Activated CD4-positive, alpha-beta memory T cell treated with anti-CD3 and anti-CD28 coated beads, Interleukin-2, amount 10 ng/mL, durations not matched to agents 7 days and 5 days (primary cell): ENCODE measurements at regions not wholly inside any gene's neighbourhood (a gene's known extent, or its start where the extent isn't known, plus 50 kb on each side); places are given as distances from the start of the nearest gene placed in this dataset.

Experiments used
- CTCF ChIA-PET: fragments of 350-600 bp; sonication (Branson Sonifier 250); formaldehyde crosslinking; loops from one replicate; lab custom pipeline; 2021; ENCODE audit warnings: antibody characterized with exemption, inconsistent platforms; lab: Charles Lee
- POLR2A ChIA-PET: fragments of 350-600 bp; sonication (Branson Sonifier 250); formaldehyde crosslinking; loops from one replicate; lab custom pipeline; 2021; ENCODE audit warnings: antibody characterized with exemption; lab: Charles Lee
- DNase-seq: peaks from one replicate; pipeline ENCODE4 v3.0.0-alpha.2; 2020
- H3K27ac Mint-ChIP-seq: one replicate; pipeline ENCODE4 v1.8.0; 2021; ENCODE audit warnings: mild to moderate bottlenecking, mixed read lengths
- H3K27me3 Mint-ChIP-seq: one replicate; pipeline ENCODE4 v1.8.0; 2021; ENCODE audit warnings: mixed read lengths
- H3K36me3 Mint-ChIP-seq: one replicate; pipeline ENCODE4 v1.8.0; 2021; ENCODE audit warnings: low read depth, mixed read lengths
- H3K4me1 Mint-ChIP-seq: one replicate; pipeline ENCODE4 v1.8.0; 2021; ENCODE audit warnings: mixed read lengths
- H3K4me3 Mint-ChIP-seq: one replicate; pipeline ENCODE4 v1.8.0; 2021; ENCODE audit warnings: mild to moderate bottlenecking, mixed read lengths
- H3K9me3 Mint-ChIP-seq: one replicate; pipeline ENCODE4 v1.8.0; 2021; ENCODE audit warnings: mixed read lengths

- no peak overlapping the region for H3K4me3 Mint-ChIP-seq
- H3K9me3 Mint-ChIP-seq, result no peaks in the 10 kb centered on the region
- H3K36me3 Mint-ChIP-seq, result no peaks in the 10 kb centered on the region
- H3K4me1 Mint-ChIP-seq, result no peaks in the 10 kb centered on the region
- ChIA-PET POLR2A (no interaction called here), CTCF (no interaction called here)
- no peaks in the 10 kb centered on the region for H3K27me3 Mint-ChIP-seq
- H3K27ac Mint-ChIP-seq, result no peak overlapping the region
- no peak for DNase-seq
Observed at GRCh38 chr20:40442181-40442963, 246.7 kb downstream of the MAFB start.

DNA sequence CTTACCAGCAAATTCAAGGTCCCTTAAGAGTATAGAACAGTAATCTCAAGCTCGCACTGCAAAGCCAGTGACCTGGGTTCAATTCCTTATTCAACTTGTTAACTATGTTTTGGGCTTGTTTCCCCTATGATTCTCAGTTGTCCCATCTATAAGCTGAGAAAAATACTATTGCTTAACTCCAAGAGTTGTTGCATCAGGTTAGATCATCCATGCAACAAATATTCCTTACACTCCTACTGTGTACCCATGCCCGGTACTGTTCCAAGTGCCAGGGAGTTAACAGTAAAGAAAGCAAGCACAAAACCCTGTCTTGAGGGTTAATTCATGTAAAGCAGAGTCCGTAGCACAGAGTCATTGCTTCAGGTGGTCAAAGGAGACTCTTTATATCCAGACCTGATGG, 247.3 kb downstream of the MAFB start:
- no peaks in the 10 kb centered on the region for H3K27me3 Mint-ChIP-seq
- H3K4me3 Mint-ChIP-seq, result no peak overlapping the region
- no peak for DNase-seq
- no peaks in the 10 kb centered on the region for H3K4me1 Mint-ChIP-seq
- CTCF ChIA-PET, result no interaction called here
- POLR2A ChIA-PET, result no interaction called here
- no peak overlapping the region for H3K27ac Mint-ChIP-seq
- H3K9me3 Mint-ChIP-seq, result no peaks in the 10 kb centered on the region
- H3K36me3 Mint-ChIP-seq, result no peaks in the 10 kb centered on the region

DNA sequence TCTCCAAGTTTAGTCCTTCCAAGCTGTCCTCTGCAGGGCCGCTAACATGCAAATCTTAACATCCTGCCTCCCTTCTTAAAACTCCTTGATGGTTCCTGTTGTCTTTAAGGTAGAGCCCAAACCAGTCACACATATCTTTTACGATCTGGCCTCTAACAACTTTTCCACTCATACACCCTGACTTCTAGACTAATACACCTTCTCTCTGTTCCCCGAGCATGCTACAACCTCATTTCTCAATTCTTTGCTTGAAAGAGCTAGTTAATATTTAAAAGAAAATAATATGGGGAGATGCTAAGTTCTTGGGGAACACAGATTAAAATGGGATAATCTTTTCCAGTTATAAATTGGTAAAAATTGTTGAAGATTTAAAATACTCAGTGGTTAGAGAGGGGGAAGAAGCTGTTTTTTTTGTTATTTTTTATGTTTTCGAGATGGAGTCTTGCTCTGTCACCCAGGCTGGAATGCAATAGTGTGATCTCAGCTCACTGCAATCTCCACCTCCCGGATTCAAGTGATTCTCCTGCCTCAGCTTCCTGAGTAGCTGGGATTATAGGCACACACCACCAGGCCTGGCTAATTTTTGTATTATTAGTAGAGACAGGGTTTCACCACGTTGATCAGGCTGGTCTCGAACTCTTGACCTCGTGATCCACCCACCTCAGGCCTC, 250.7 kb downstream of the MAFB start:
- no peak overlapping the region for H3K27ac Mint-ChIP-seq
- no peak overlapping the region for H3K4me3 Mint-ChIP-seq
- no peaks in the 10 kb centered on the region for H3K27me3 Mint-ChIP-seq
- no peaks in the 10 kb centered on the region for H3K36me3 Mint-ChIP-seq
- H3K4me1 Mint-ChIP-seq, result no peaks in the 10 kb centered on the region
- no peak for DNase-seq
- CTCF ChIA-PET, result no interaction called here
- H3K9me3 Mint-ChIP-seq, result no peaks in the 10 kb centered on the region
- POLR2A ChIA-PET, result no interaction called here

GRCh38 chr20:40436011-40436410, 253.0 kb downstream of the MAFB start:
- no peaks in the 10 kb centered on the region for H3K9me3 Mint-ChIP-seq
- no peaks in the 10 kb centered on the region for H3K36me3 Mint-ChIP-seq
- no peaks in the 10 kb centered on the region for H3K4me1 Mint-ChIP-seq
- H3K4me3 Mint-ChIP-seq, result no peak overlapping the region
- POLR2A ChIA-PET, result no interaction called here
- no peak overlapping the region for H3K27ac Mint-ChIP-seq
- CTCF ChIA-PET, result no interaction called here
- H3K27me3 Mint-ChIP-seq, result no peaks in the 10 kb centered on the region
- DNase-seq, result no peak

GRCh38 chr20:40435146-40435895, 253.7 kb downstream of the MAFB start:
- no peak for DNase-seq
- no peaks in the 10 kb centered on the region for H3K4me1 Mint-ChIP-seq
- CTCF ChIA-PET, result no interaction called here
- no peaks in the 10 kb centered on the region for H3K27me3 Mint-ChIP-seq
- no peaks in the 10 kb centered on the region for H3K9me3 Mint-ChIP-seq
- H3K4me3 Mint-ChIP-seq, result no peak overlapping the region
- no peak overlapping the region for H3K27ac Mint-ChIP-seq
- no peaks in the 10 kb centered on the region for H3K36me3 Mint-ChIP-seq
- POLR2A ChIA-PET, result no interaction called here

DNA sequence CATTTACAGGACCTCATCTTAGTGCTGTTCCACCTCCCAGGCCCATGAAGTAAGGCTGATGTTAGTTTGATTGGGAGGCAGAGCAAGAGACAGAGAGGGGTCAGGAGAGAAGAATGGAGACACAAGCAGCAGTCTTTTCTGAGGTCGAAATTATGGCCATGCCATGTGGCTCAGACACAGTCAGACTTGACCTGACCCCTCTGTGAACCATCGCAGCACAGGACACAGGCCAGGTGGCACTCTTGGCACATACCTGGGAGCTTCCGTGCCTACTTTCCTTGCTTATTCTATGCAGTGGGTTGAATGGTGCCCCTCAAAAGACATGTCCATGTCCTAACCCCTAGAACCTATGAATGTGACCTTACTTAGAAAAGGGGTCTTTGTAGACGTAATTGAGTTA, 254.9 kb downstream of the MAFB start:
- Mint-ChIP-seq H3K4me1 (no peaks in the 10 kb centered on the region), H3K27ac (no peak overlapping the region), H3K9me3 (no peaks in the 10 kb centered on the region), H3K36me3 (no peaks in the 10 kb centered on the region), H3K27me3 (no peaks in the 10 kb centered on the region), H3K4me3 (no peak overlapping the region)
- ChIA-PET POLR2A (no interaction called here), CTCF (no interaction called here)
- no peak for DNase-seq

DNA sequence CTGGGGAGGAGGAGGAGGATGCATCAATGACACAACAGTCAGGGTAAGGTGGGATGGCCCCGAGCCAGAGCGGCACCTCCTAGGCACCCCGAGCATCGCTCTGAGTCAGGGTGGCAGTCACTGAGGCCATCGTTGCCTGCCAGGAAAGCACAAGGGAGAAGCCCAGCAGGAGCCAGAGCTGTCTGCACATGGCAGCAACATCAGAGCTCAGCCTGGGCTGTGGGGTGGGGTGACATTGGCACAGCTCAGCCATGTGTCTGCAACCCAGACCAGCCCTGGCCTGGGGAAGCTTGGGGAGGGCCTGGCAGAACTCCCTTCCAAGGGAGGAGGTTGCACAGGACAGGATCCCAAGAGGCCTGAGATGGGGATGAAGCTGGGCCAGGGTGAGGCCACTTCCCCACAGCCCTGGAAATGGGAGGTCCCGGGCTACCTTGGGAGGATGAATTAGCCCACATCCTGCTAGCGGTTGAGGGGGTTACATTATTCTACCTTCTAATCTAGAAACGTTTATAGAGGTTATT, 255.6 kb downstream of the MAFB start:
- Mint-ChIP-seq H3K36me3 (no peaks in the 10 kb centered on the region), H3K27ac (no peak overlapping the region), H3K9me3 (no peaks in the 10 kb centered on the region), H3K4me3 (no peak overlapping the region), H3K4me1 (no peaks in the 10 kb centered on the region), H3K27me3 (no peaks in the 10 kb centered on the region)
- DNase-seq, result no peak
- CTCF ChIA-PET, result no interaction called here
- POLR2A ChIA-PET, result no interaction called here

- Mint-ChIP-seq H3K9me3 (peaks cover 2% of the 10 kb centered on the region), H3K36me3 (no peaks in the 10 kb centered on the region), H3K4me1 (no peaks in the 10 kb centered on the region), H3K27ac (no peak overlapping the region), H3K4me3 (no peak overlapping the region), H3K27me3 (no peaks in the 10 kb centered on the region)
- POLR2A ChIA-PET, result no interaction called here
- CTCF ChIA-PET, result no interaction called here
- DNase-seq, result no peak
Observed at GRCh38 chr20:40431611-40432010, 257.4 kb downstream of the MAFB start.

DNA sequence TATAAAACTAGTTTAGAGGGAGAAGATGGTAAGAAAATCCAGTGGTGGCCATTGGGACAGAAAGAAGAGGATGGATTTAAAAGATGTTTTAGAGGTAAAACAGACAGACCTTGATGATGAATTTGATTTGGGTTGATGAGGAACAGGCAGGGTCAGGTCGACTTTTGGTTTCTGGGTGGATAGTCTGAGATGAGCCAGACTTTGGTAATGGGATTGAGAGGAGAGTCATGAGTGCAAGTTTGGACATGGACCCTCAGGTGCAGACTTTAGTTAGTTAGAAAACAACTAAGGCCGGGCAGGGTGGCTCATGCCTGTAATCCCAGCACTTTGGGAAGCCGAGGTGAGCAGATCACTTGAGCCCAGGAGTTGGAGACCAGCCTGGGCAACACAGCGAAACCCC, 257.9 kb downstream of the MAFB start:
- DNase-seq, result no peak
- Mint-ChIP-seq H3K9me3 (peaks cover 2% of the 10 kb centered on the region), H3K36me3 (no peaks in the 10 kb centered on the region), H3K4me3 (no peak overlapping the region), H3K27me3 (no peaks in the 10 kb centered on the region), H3K4me1 (no peaks in the 10 kb centered on the region), H3K27ac (no peak overlapping the region)
- POLR2A ChIA-PET, result no interaction called here
- CTCF ChIA-PET, result no interaction called here

GRCh38 chr20:40427026-40427425, 262.0 kb downstream of the MAFB start:
- POLR2A ChIA-PET, result no interaction called here
- no peak overlapping the region for H3K27ac Mint-ChIP-seq
- H3K36me3 Mint-ChIP-seq, result no peaks in the 10 kb centered on the region
- H3K4me1 Mint-ChIP-seq, result no peaks in the 10 kb centered on the region
- H3K27me3 Mint-ChIP-seq, result no peaks in the 10 kb centered on the region
- H3K4me3 Mint-ChIP-seq, result no peak overlapping the region
- CTCF ChIA-PET, result no interaction called here
- no peak for DNase-seq
- peaks cover 2% of the 10 kb centered on the region for H3K9me3 Mint-ChIP-seq

GRCh38 chr20:40424695-40425094, 264.3 kb downstream of the MAFB start:
- Mint-ChIP-seq H3K4me3 (no peak overlapping the region), H3K27ac (no peak overlapping the region), H3K4me1 (no peaks in the 10 kb centered on the region), H3K27me3 (no peaks in the 10 kb centered on the region), H3K36me3 (no peaks in the 10 kb centered on the region), H3K9me3 (peaks cover 2% of the 10 kb centered on the region)
- POLR2A ChIA-PET, result no interaction called here
- CTCF ChIA-PET, result no interaction called here
- no peak for DNase-seq

GRCh38 chr20:40422656-40423055, 266.4 kb downstream of the MAFB start:
- Mint-ChIP-seq H3K36me3 (no peaks in the 10 kb centered on the region), H3K27ac (no peak overlapping the region), H3K9me3 (peaks cover 2% of the 10 kb centered on the region), H3K4me3 (no peak overlapping the region), H3K4me1 (no peaks in the 10 kb centered on the region), H3K27me3 (no peaks in the 10 kb centered on the region)
- POLR2A ChIA-PET, result no interaction called here
- no peak for DNase-seq
- CTCF ChIA-PET, result no interaction called here

DNA sequence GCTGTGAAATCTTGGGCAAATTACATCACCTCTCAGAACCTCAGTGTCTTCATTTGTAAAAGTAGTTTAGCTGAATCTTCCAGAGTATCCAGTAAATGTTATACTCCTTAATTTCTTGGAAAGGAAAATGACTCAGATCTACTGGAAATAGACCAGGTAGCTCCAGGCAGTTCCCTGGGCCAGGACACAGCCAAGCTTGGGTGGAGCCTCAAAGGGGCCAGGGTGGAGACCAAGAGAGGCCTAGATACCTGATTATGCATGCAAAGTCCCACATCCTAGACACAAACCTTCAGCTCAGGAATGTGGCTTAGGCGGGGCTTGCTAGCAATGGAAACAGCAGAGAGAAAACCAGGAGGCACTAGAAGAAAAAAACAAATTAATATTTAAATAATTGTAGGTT, 272.8 kb downstream of the MAFB start:
- Mint-ChIP-seq H3K27me3 (no peaks in the 10 kb centered on the region), H3K9me3 (no peaks in the 10 kb centered on the region), H3K4me1 (no peaks in the 10 kb centered on the region), H3K36me3 (no peaks in the 10 kb centered on the region), H3K27ac (no peak overlapping the region), H3K4me3 (no peak overlapping the region)
- ChIA-PET POLR2A (no interaction called here), CTCF (no interaction called here)
- DNase-seq, result no peak
